Neural progenitor cell (in vitro differentiated cells): ENCODE measurements at regions not wholly inside any gene's neighbourhood (a gene's known extent, or its start where the extent isn't known, plus 50 kb on each side); places are given as distances from the start of the nearest gene placed in this dataset.

Experiments used
- DNase-seq: peaks from one replicate; pipeline ENCODE4 v3.0.0-alpha.2; 2016; ENCODE audit warnings: low spot score
- H2AFZ ChIP-seq: fragments of 200-600 bp; sonication (generic); replicated peaks from 2 replicates; pipeline ENCODE4 v1.6.1; 2016; ENCODE audit warnings: antibody characterized with exemption
- H3F3A ChIP-seq: fragments of 200-600 bp; sonication (generic); 2 replicates; pipeline ENCODE4 v1.6.1; 2016; ENCODE audit warnings: antibody characterized with exemption, low read depth
- H3K27ac ChIP-seq: fragments of 200-600 bp; sonication (generic); 2 replicates; pipeline ENCODE4 v1.5.1; 2016; ENCODE audit warnings: mild to moderate bottlenecking
- H3K27me3 ChIP-seq: fragments of 200-600 bp; sonication (generic); 2 replicates; pipeline ENCODE4 v1.6.1; 2016; ENCODE audit warnings: mild to moderate bottlenecking, moderate library complexity
- H3K36me3 ChIP-seq: fragments of 200-600 bp; sonication (generic); 2 replicates; pipeline ENCODE4 v1.5.1; 2016
- H3K4me1 ChIP-seq: fragments of 200-600 bp; sonication (generic); 2 replicates; pipeline ENCODE4 v1.6.1; 2016; ENCODE audit warnings: mixed run types
- H3K4me2 ChIP-seq: fragments of 200-600 bp; sonication (generic); 2 replicates; pipeline ENCODE4 v1.6.1; 2016
- H3K4me3 ChIP-seq: fragments of 200-600 bp; sonication (generic); 2 replicates; pipeline ENCODE4 v1.5.1; 2016
- H3K79me2 ChIP-seq: fragments of 200-600 bp; sonication (generic); 2 replicates; pipeline ENCODE4 v1.6.1; 2016; ENCODE audit warnings: low read depth
- H3K9ac ChIP-seq: fragments of 200-600 bp; sonication (generic); 2 replicates; pipeline ENCODE4 v1.6.1; 2016
- H3K9me3 ChIP-seq: fragments of 200-600 bp; sonication (generic); 2 replicates; pipeline ENCODE4 v1.5.1; 2016; ENCODE audit warnings: low read depth
- H4K20me1 ChIP-seq: fragments of 200-600 bp; sonication (generic); 2 replicates; pipeline ENCODE4 v1.6.1; 2016; ENCODE audit warnings: low read depth
- H3K27ac Mint-ChIP-seq: 3 replicates; pipeline ENCODE4 v1.8.0; 2021; ENCODE audit warnings: mixed read lengths
- H3K27me3 Mint-ChIP-seq: 2 replicates; pipeline ENCODE4 v1.8.0; 2022; ENCODE audit warnings: low read depth, mild to moderate bottlenecking, inconsistent platforms, moderate library complexity, mixed read lengths; ENCODE audit not compliant: insufficient read depth
- H3K36me3 Mint-ChIP-seq: 3 replicates; pipeline ENCODE4 v1.8.0; 2021; ENCODE audit warnings: mixed read lengths
- H3K4me1 Mint-ChIP-seq: 3 replicates; pipeline ENCODE4 v1.8.0; 2021; ENCODE audit warnings: mixed read lengths
- H3K4me3 Mint-ChIP-seq: 3 replicates; pipeline ENCODE4 v1.8.0; 2021; ENCODE audit warnings: mild to moderate bottlenecking, moderate library complexity, mixed read lengths
- H3K9me3 Mint-ChIP-seq: 3 replicates; pipeline ENCODE4 v1.8.0; 2020; ENCODE audit warnings: mixed read lengths
- CTCF ChIP-seq: fragments of 200-600 bp; sonication (generic); IDR thresholded peaks from 2 replicates; pipeline ENCODE4 v1.5.1; 2017; ENCODE audit warnings: antibody characterized with exemption, mild to moderate bottlenecking
- EZH2 ChIP-seq: fragments of 200-600 bp; sonication (generic); IDR thresholded peaks from 2 replicates; pipeline ENCODE4 v1.6.1; 2017; ENCODE audit warnings: antibody characterized with exemption, mild to moderate bottlenecking, moderate library complexity
- EZH2phosphoT487 ChIP-seq: fragments of 200-600 bp; sonication (generic); IDR thresholded peaks from 2 replicates; pipeline ENCODE4 v1.6.1; 2017; ENCODE audit warnings: antibody characterized with exemption

- H3K27ac Mint-ChIP-seq: no peak overlapping the region
- no peak overlapping the region for H3K9ac ChIP-seq
- H4K20me1 ChIP-seq: no peaks in the 10 kb centered on the region
- no peaks in the 10 kb centered on the region for H3F3A ChIP-seq
- no peak overlapping the region for H2AFZ ChIP-seq
- TF ChIP-seq EZH2phosphoT487 (no peak), EZH2 (no peak), CTCF (no peak)
- H3K36me3 Mint-ChIP-seq: no peaks in the 10 kb centered on the region
- no peaks in the 10 kb centered on the region for H3K27me3 ChIP-seq
- no peaks in the 10 kb centered on the region for H3K36me3 ChIP-seq
- H3K4me1 Mint-ChIP-seq: no peaks in the 10 kb centered on the region
- no peaks in the 10 kb centered on the region for H3K27me3 Mint-ChIP-seq
- no peaks in the 10 kb centered on the region for H3K79me2 ChIP-seq
- H3K9me3 ChIP-seq: no peaks in the 10 kb centered on the region
- H3K4me1 ChIP-seq: no peaks in the 10 kb centered on the region
- no peak for DNase-seq
- H3K4me3 ChIP-seq: no peak overlapping the region
- no peak overlapping the region for H3K4me2 ChIP-seq
- H3K4me3 Mint-ChIP-seq: no peak overlapping the region
- H3K27ac ChIP-seq: no peak overlapping the region
- H3K9me3 Mint-ChIP-seq: no peaks in the 10 kb centered on the region
Observed at GRCh38 chr5:81914696-81915095, 57.1 kb upstream of the ATG10 start.

- no peak overlapping the region for H3K4me3 Mint-ChIP-seq
- H3K27me3 Mint-ChIP-seq: no peaks in the 10 kb centered on the region
- Histone ChIP-seq H3K4me1 (no peaks in the 10 kb centered on the region), H3K27me3 (no peaks in the 10 kb centered on the region), H3F3A (no peaks in the 10 kb centered on the region), H3K4me2 (no peak overlapping the region), H3K27ac (no peak overlapping the region), H3K36me3 (no peaks in the 10 kb centered on the region), H3K4me3 (no peak overlapping the region), H3K9ac (no peak overlapping the region), H4K20me1 (no peaks in the 10 kb centered on the region), H2AFZ (no peak overlapping the region), H3K9me3 (no peaks in the 10 kb centered on the region), H3K79me2 (no peaks in the 10 kb centered on the region)
- no peak for DNase-seq
- peaks cover 2% of the 10 kb centered on the region for H3K4me1 Mint-ChIP-seq
- TF ChIP-seq EZH2: no peak
- TF ChIP-seq EZH2phosphoT487: no peak
- TF ChIP-seq CTCF: no peak
- no peaks in the 10 kb centered on the region for H3K9me3 Mint-ChIP-seq
- H3K27ac Mint-ChIP-seq: no peak overlapping the region
- H3K36me3 Mint-ChIP-seq: no peaks in the 10 kb centered on the region
Observed at GRCh38 chr5:81912933-81913332, 58.9 kb upstream of the ATG10 start.

GRCh38 chr5:81909677-81910076, 62.1 kb upstream of the ATG10 start:
- Histone ChIP-seq H3K9ac (no peak overlapping the region), H3F3A (no peaks in the 10 kb centered on the region), H3K27me3 (no peaks in the 10 kb centered on the region), H3K9me3 (no peaks in the 10 kb centered on the region), H4K20me1 (no peaks in the 10 kb centered on the region), H3K79me2 (no peaks in the 10 kb centered on the region), H3K27ac (no peak overlapping the region), H2AFZ (no peak overlapping the region), H3K4me3 (no peak overlapping the region), H3K4me1 (no peaks in the 10 kb centered on the region), H3K36me3 (no peaks in the 10 kb centered on the region), H3K4me2 (no peak overlapping the region)
- no peak for DNase-seq
- Mint-ChIP-seq H3K4me1 (peaks cover 12% of the 10 kb centered on the region), H3K36me3 (no peaks in the 10 kb centered on the region), H3K27ac (no peak overlapping the region), H3K4me3 (no peak overlapping the region), H3K27me3 (peaks cover 2% of the 10 kb centered on the region), H3K9me3 (no peaks in the 10 kb centered on the region)
- TF ChIP-seq CTCF: no peak
- TF ChIP-seq EZH2phosphoT487: no peak
- no peak for TF ChIP-seq EZH2

GRCh38 chr5:81908771-81909170, 63.1 kb upstream of the ATG10 start:
- H3K36me3 Mint-ChIP-seq: no peaks in the 10 kb centered on the region
- H3F3A ChIP-seq: no peaks in the 10 kb centered on the region
- H3K4me1 Mint-ChIP-seq: peaks cover 12% of the 10 kb centered on the region
- no peak overlapping the region for H3K4me3 ChIP-seq
- peaks cover 2% of the 10 kb centered on the region for H3K27me3 Mint-ChIP-seq
- H3K36me3 ChIP-seq: no peaks in the 10 kb centered on the region
- H3K27ac ChIP-seq: no peak overlapping the region
- H3K9me3 Mint-ChIP-seq: no peaks in the 10 kb centered on the region
- H3K4me3 Mint-ChIP-seq: no peak overlapping the region
- no peak overlapping the region for H2AFZ ChIP-seq
- no peak for DNase-seq
- H3K27ac Mint-ChIP-seq: no peak overlapping the region
- no peaks in the 10 kb centered on the region for H4K20me1 ChIP-seq
- H3K9ac ChIP-seq: no peak overlapping the region
- H3K4me2 ChIP-seq: no peak overlapping the region
- no peaks in the 10 kb centered on the region for H3K79me2 ChIP-seq
- TF ChIP-seq EZH2: no peak
- no peak for TF ChIP-seq EZH2phosphoT487
- no peak for TF ChIP-seq CTCF
- H3K9me3 ChIP-seq: no peaks in the 10 kb centered on the region
- H3K27me3 ChIP-seq: no peaks in the 10 kb centered on the region
- H3K4me1 ChIP-seq: no peaks in the 10 kb centered on the region
